ENCODE measurements at regions not wholly inside any gene's neighbourhood (a gene's known extent, or its start where the extent isn't known, plus 50 kb on each side); places are given as distances from the start of the nearest gene placed in this dataset.
A peak's percentile ranks its signal among the peaks of the same experiment; 100 is the strongest.

DNA sequence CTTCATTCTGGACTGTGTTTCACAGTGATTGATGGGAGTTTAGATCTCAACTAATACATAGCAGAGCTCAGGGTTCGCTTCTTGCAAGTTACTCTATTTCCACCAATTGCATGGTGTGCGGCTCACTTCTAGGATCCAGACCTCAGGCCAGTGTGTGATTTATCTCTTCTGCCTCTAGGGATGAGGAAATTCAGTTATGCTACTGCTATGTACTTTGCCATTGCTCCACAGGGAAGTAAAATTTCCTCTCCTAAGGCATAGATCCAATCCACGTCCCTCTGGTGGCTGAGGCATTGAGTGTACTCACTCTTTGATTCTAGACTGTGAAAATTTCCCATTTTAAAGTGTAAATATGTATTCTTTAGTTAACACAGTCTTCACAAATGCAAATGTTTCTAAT, 214.1 kb downstream of the HS3ST3B1 start:
- TF ChIP-seq, protein P1, sequence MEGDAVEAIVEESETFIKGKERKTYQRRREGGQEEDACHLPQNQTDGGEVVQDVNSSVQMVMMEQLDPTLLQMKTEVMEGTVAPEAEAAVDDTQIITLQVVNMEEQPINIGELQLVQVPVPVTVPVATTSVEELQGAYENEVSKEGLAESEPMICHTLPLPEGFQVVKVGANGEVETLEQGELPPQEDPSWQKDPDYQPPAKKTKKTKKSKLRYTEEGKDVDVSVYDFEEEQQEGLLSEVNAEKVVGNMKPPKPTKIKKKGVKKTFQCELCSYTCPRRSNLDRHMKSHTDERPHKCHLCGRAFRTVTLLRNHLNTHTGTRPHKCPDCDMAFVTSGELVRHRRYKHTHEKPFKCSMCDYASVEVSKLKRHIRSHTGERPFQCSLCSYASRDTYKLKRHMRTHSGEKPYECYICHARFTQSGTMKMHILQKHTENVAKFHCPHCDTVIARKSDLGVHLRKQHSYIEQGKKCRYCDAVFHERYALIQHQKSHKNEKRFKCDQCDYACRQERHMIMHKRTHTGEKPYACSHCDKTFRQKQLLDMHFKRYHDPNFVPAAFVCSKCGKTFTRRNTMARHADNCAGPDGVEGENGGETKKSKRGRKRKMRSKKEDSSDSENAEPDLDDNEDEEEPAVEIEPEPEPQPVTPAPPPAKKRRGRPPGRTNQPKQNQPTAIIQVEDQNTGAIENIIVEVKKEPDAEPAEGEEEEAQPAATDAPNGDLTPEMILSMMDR (IDR thresholded peaks at IDR 0.05; ENCODE audit: insufficient read depth, low read length, severe bottlenecking) = no peak
- H3K4me3 ChIP-seq (ENCODE audit: low read depth, low read length) = no peak overlapping the region
- FAIRE-seq = no peak

DNA sequence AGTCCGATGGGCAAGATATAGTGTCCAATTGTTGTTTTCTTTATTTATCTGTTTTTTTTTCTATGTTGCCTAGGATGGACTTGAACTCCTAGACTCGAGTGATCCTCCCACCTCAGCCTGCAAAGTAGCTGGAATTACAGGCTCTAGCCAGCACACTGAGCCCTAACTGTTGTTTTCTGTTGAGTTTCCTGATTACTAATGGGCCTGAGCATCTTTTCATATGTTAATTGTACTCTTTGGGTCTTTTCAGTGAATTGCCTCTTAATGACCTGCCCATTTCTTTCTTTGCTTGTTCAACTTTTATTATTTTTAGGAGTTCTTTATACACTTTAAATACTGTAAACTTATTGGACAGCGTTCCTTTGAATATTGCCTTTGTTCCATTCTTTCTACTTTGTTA, 213.0 kb downstream of the HS3ST3B1 start:
- no peaks in the 10 kb centered on the region for H3K27me3 ChIP-seq (ENCODE audit: control insufficient read depth, insufficient read depth, low read length)
- H3K36me3 ChIP-seq (ENCODE audit: control insufficient read depth, insufficient read depth, low read length) = no peaks in the 10 kb centered on the region
- FAIRE-seq (no peak), DNase-seq (ENCODE audit: low read depth) (no peak)
- H3K4me3 ChIP-seq (ENCODE audit: low read depth, low read length) = no peak overlapping the region
- TF ChIP-seq, protein P1 (IDR thresholded peaks at IDR 0.05; ENCODE audit: insufficient read depth, low read length, severe bottlenecking) = no peak

More for the DNA sequence above, 214.1 kb downstream of the HS3ST3B1 start:
- Histone ChIP-seq H3K36me3 (ENCODE audit: control insufficient read depth, insufficient read depth, low read length) (no peaks in the 10 kb centered on the region), H3K27me3 (ENCODE audit: control insufficient read depth, insufficient read depth, low read length) (no peaks in the 10 kb centered on the region)
- no peak for DNase-seq (ENCODE audit: low read depth)

DNA sequence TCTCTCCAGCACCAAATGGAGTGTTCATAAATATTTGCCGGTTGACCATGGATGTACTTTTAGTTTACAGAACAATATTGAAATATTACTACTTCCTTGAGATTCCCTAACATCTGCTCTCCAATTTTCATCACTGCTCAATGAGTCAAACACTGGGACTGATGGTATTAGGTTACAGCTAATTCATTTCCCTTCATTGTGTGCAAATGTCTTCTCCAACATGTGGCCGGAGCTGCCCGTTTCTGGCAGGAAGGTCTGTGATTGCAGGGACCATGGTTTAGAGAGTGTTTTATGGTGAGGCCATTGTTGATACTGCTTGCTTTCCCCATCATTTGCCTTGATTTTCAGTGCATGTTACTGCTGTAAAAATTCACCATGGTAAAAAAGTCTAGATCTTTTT, 209.3 kb downstream of the HS3ST3B1 start:
- peak; percentile 45 for DNase-seq (ENCODE audit: low read depth)
- TF ChIP-seq, protein P1 (IDR thresholded peaks at IDR 0.05; ENCODE audit: insufficient read depth, low read length, severe bottlenecking) = no peak
- H3K36me3 ChIP-seq (ENCODE audit: control insufficient read depth, insufficient read depth, low read length) = no peaks in the 10 kb centered on the region
- no peaks in the 10 kb centered on the region for H3K27me3 ChIP-seq (ENCODE audit: control insufficient read depth, insufficient read depth, low read length)
- H3K4me3 ChIP-seq (ENCODE audit: low read depth, low read length) = no peak overlapping the region
- FAIRE-seq = no peak

DNA sequence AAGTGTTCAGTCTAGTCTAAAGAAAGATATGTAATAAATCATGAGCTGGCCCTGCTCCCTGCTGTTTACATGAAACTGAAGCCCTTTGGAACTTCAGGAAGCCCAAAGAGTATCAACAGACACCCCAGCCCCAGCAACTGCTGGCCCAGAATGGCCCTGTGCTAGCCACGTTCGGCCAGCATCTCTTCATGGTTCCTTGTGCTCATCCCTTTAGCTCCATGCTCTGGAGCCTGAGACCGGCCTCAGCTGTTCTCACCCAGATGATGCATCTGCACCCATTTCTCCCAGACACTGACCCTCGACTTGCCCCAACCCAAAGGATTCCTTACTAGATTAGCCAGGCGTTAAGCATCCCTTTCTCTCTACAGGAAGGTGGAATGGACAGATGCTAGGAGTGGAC, 207.3 kb downstream of the HS3ST3B1 start:
- Histone ChIP-seq H3K36me3 (ENCODE audit: control insufficient read depth, insufficient read depth, low read length) (no peaks in the 10 kb centered on the region), H3K27me3 (ENCODE audit: control insufficient read depth, insufficient read depth, low read length) (no peaks in the 10 kb centered on the region), H3K4me3 (ENCODE audit: low read depth, low read length) (no peak overlapping the region)
- FAIRE-seq (no peak), DNase-seq (ENCODE audit: low read depth) (no peak)
- TF ChIP-seq, protein P1 (IDR thresholded peaks at IDR 0.05; ENCODE audit: insufficient read depth, low read length, severe bottlenecking) = no peak

DNA sequence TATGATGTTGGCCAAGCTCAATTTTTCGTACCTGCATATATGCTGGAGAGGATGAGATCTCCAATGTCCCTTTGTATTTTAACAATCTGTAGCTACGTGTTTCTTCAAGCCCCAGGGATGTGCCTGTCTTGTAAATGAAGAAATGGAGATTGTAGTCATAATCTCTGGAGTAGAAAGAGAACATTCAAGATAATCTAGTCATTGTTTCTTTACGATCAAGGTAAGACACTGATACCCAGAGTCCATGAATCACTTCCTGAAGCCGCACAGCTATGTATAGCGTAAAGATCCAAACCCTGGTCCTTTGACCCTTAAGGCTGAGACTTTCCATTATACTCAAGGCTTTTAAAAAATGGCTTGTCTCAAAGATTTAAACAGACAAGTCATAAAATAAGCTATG, 205.5 kb downstream of the HS3ST3B1 start:
- Histone ChIP-seq H3K36me3 (ENCODE audit: control insufficient read depth, insufficient read depth, low read length) (no peaks in the 10 kb centered on the region), H3K27me3 (ENCODE audit: control insufficient read depth, insufficient read depth, low read length) (no peaks in the 10 kb centered on the region), H3K4me3 (ENCODE audit: low read depth, low read length) (no peak overlapping the region)
- TF ChIP-seq, protein P1 (IDR thresholded peaks at IDR 0.05; ENCODE audit: insufficient read depth, low read length, severe bottlenecking) = no peak
- peak; percentile 66 for DNase-seq (ENCODE audit: low read depth)
- no peak for FAIRE-seq

DNA sequence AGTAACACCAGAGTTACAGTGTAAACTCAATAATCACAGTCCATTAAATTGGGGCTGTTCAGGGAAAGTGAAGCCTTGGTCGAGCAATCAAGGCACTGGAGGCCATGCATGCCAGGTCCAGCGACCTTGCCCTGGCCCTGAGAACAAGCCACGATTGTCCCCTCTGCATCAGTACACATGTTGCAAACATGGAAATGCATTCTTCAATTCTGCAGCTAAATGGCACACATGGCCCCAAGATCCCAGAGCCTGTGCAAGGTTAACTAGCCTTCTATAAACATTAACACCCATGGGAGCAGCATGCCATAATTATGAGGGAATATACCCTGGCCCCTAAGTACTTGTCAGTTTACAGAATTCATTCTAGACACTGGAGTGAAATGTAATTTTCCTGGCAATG, 204.7 kb downstream of the HS3ST3B1 start:
- Histone ChIP-seq H3K36me3 (ENCODE audit: control insufficient read depth, insufficient read depth, low read length) (no peaks in the 10 kb centered on the region), H3K27me3 (ENCODE audit: control insufficient read depth, insufficient read depth, low read length) (no peaks in the 10 kb centered on the region), H3K4me3 (ENCODE audit: low read depth, low read length) (no peak overlapping the region)
- FAIRE-seq (no peak), DNase-seq (ENCODE audit: low read depth) (no peak)
- TF ChIP-seq, protein P1 (IDR thresholded peaks at IDR 0.05; ENCODE audit: insufficient read depth, low read length, severe bottlenecking) = no peak

Data from bronchial epithelial cell (primary cell).